Mucosa of rectum (tissue), 2 donors: ENCODE measurements at regions not wholly inside any gene's neighbourhood (a gene's known extent, or its start where the extent isn't known, plus 50 kb on each side); places are given as distances from the start of the nearest gene placed in this dataset.
A peak's percentile ranks its signal among the peaks of the same experiment; 100 is the strongest.

Source experiments
- H3K27ac ChIP-seq, 2 donors: one replicate each; pipeline ENCODE4 v1.7.0; 2013; ENCODE audit warnings: inconsistent platforms in 2 of 2, low read depth in 2 of 2, low read length in 2 of 2
- H3K27me3 ChIP-seq, 2 donors: one replicate each; pipeline ENCODE4 v1.7.0; 2013; ENCODE audit warnings: low read length in 2 of 2; ENCODE audit not compliant: control insufficient read depth in 2 of 2, insufficient read depth in 2 of 2
- H3K36me3 ChIP-seq, 2 donors: one replicate each; pipeline ENCODE4 v1.7.0; 2013; ENCODE audit warnings: low read length in 2 of 2; ENCODE audit not compliant: control insufficient read depth in 2 of 2, insufficient read depth in 2 of 2
- H3K4me1 ChIP-seq, 2 donors: one replicate each; pipeline ENCODE4 v1.7.0; 2013; ENCODE audit warnings: low read length in 2 of 2, mild to moderate bottlenecking in 1 of 2; ENCODE audit not compliant: control insufficient read depth in 2 of 2, insufficient read depth in 2 of 2
- H3K4me3 ChIP-seq, 2 donors: one replicate each; pipeline ENCODE4 v1.7.0; 2013; ENCODE audit warnings: low read length in 2 of 2
- H3K9ac ChIP-seq, 2 donors: one replicate each; pipeline ENCODE4 v1.7.0; 2013; ENCODE audit warnings: low read length in 2 of 2, low read depth in 1 of 2, mild to moderate bottlenecking in 1 of 2
- H3K9me3 ChIP-seq, 2 donors: one replicate each; pipeline ENCODE4 v1.7.0; 2013; ENCODE audit warnings: low read length in 2 of 2; ENCODE audit not compliant: control insufficient read depth in 2 of 2
- donor health status: healthy.
- donor health status: Normal muscosa, but diverticular disease.

DNA sequence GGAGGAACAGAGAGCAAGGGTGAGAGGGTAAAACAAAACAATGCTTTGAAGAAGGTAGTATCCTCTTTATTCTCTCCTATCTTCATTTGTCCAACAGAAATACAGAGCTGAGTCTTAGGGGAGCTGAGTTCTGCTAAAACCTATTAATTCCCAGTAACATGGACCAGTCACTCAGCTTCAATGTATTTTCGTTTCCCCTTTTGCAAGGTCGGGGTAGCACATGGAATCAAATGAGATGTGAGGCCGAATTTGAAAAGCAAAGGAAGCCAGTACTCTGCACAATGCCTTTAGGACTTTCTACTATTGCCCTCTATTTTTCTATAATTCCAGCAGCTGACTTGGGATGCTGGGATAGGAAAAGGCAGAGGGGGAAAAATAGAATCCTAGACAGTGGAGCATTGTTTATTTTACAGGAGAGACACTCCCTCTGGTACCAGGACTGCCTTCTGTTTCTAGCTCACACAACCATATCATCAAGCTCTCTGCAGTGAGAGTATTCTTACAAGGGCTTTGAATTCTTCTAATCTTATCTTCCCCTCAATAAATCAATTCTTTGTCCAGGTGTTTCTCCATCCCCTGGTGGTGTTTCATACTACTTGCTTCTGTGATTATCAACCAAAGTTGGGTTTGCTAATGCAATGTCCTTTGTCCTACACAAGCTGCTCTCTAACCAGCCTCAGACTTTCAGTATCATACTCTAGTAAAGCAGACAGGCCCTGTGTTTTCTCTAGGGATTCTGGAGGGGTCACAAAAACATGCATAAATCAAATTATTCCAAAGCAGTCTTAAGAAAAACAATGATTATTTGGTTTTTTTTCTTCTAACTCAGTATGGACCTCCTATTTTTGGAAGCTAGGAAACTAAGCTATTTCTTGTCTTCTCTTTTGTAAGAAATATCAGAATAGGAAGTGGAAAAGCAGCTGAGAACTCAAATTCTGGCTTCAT is 341.5 kb downstream of the OSTF1 start:
- Histone ChIP-seq H3K9ac (no peak overlapping the region), H3K36me3 (no peaks in the 10 kb centered on the region), H3K4me1 (no peaks in the 10 kb centered on the region), H3K9me3 (no peaks in the 10 kb centered on the region), H3K27me3 (no peaks in the 10 kb centered on the region), H3K27ac (no peak overlapping the region), H3K4me3 (no peak overlapping the region)

DNA sequence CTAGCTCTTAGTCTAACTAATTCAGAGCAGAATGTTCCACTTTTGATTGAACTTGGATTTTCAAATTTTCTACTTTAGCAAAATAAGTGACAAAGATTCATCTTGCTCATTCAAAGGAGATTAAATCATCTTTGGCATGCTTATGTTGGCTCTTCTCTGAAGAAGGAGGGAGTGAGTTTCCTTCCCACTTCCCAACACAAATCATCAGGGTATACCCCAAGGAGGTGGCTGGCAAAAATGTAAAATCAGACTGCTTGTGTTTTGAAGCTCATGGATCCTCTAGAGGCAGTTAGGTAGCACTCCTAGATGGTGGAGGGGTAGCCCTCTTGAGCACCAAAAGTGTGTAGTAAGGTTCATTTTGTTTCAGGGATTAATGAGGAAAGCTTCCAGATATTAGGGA is 343.1 kb downstream of the OSTF1 start:
- Histone ChIP-seq H3K9me3 (no peaks in the 10 kb centered on the region), H3K4me1 (no peaks in the 10 kb centered on the region), H3K36me3 (no peaks in the 10 kb centered on the region), H3K9ac (no peak overlapping the region), H3K27me3 (no peaks in the 10 kb centered on the region), H3K4me3 (no peak overlapping the region), H3K27ac (no peak overlapping the region)

DNA sequence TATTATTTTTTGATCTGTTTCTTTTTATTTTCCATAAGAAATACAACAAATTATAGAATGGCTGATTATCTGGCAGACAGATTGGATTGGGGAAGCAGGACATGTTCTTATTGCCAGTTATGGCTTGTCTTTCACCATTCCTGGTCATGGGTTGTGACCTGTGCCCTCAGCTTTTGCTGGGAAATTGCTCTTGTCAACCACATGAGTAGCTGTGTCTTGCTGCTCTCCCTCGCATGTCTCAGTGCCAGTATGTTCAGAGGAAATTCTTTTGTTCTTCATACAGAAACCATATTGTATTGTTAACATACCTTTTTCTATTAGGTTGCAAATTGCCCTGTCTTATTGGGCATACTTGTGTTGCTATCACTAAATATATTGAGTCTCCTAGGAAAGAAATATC is 344.1 kb downstream of the OSTF1 start:
- H3K4me1 ChIP-seq: no peaks in the 10 kb centered on the region
- no peak overlapping the region for H3K27ac ChIP-seq
- no peaks in the 10 kb centered on the region for H3K36me3 ChIP-seq
- no peaks in the 10 kb centered on the region for H3K9me3 ChIP-seq
- no peak overlapping the region for H3K4me3 ChIP-seq
- no peaks in the 10 kb centered on the region for H3K27me3 ChIP-seq
- H3K9ac ChIP-seq: no peak overlapping the region

DNA sequence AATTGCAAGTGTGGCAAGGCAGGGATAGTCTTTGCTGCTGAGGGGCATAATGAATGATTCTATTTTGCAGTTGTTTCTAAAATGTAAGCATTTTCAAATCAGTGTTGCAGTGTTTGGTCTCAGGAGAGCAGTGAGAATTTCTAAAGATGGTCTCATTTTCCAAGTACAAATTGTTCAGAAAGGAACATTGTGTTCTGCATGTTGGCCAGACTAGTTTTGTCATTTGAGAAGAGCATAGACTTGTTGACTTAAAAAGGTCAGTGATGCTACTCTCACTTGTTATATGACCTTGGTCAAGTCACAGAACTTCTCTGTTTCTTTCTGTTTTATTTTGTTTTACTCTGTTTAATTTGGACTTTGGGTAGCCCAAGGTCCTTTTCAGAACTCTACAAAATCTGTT is 344.6 kb downstream of the OSTF1 start:
- Histone ChIP-seq H3K27ac (no peak overlapping the region), H3K9ac (no peak overlapping the region), H3K9me3 (no peaks in the 10 kb centered on the region), H3K4me1 (no peaks in the 10 kb centered on the region), H3K36me3 (no peaks in the 10 kb centered on the region), H3K4me3 (no peak overlapping the region), H3K27me3 (no peaks in the 10 kb centered on the region)

DNA sequence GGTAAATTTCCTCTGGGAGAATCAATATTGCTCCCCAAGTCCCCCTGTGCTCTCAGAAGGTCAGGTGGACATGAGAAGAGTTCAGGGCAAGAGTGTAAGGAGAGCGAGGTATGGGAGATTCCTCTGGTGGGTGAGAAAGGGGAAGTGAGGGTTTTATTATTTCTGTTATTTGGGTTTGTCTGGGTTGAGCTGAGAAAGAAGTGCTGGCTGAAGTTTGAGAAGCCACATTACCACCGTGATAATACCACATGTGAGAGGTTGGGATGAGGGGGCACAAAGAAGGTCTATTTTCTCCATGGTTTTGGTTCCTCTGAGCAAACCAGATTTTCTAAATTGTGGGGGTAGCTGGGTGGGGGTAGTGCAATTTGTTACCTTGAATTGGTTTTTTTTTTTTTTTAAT is 350.4 kb downstream of the OSTF1 start:
- Histone ChIP-seq H3K4me1 (no peaks in the 10 kb centered on the region), H3K27ac (no peak overlapping the region), H3K27me3 (no peaks in the 10 kb centered on the region), H3K4me3 (no peak overlapping the region), H3K36me3 (no peaks in the 10 kb centered on the region), H3K9me3 (no peaks in the 10 kb centered on the region), H3K9ac (no peak overlapping the region)

DNA sequence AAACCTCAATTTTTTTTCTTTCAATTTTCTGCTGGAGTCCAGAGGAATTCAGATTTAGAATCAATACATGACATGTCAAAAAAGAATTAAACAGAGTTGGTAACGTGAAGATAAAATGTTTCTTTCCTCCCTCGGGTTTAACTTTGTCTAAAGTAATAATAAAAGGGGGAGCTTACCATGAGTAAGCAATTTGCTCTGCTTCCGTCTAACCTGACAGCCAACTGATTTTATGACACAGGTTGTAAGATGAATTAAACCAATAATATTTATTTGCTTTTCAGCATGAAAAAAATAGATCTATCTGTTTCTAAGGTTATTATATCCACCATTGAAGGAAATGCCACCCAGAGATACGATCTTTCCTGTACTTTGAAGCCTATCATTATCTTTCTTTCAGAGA is 352.6 kb downstream of the OSTF1 start:
- H3K36me3 ChIP-seq: no peaks in the 10 kb centered on the region
- H3K27ac ChIP-seq: no peak overlapping the region
- H3K27me3 ChIP-seq: no peaks in the 10 kb centered on the region
- H3K9ac ChIP-seq: no peak overlapping the region
- H3K4me3 ChIP-seq: no peak overlapping the region
- no peaks in the 10 kb centered on the region for H3K9me3 ChIP-seq
- no peaks in the 10 kb centered on the region for H3K4me1 ChIP-seq

DNA sequence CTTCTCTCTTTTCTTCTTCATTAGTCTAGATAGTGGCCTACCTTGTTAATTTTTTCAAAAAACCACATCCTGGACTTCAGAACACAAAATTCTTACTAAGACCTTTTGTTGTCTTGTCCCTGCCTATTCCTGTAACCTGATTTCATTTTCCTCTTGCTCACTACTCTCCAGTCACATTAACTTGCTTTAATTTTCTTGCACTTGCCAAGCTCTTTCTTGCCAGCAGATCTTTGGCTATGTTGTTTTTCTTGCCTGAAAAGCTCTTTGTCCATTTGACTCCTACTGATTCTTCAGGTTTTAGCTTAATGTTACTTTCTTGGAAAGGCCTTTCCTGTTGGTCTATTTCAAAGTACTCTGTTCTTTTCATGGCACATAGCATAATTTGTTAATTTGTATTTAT is 356.8 kb downstream of the OSTF1 start:
- no peaks in the 10 kb centered on the region for H3K27me3 ChIP-seq
- no peak overlapping the region for H3K27ac ChIP-seq
- H3K9me3 ChIP-seq: no peaks in the 10 kb centered on the region
- no peaks in the 10 kb centered on the region for H3K36me3 ChIP-seq
- peaks cover 2 to 9% of the 10 kb centered on the region in 2 donors for H3K4me1 ChIP-seq
- H3K4me3 ChIP-seq: no peak overlapping the region
- H3K9ac ChIP-seq: no peak overlapping the region

DNA sequence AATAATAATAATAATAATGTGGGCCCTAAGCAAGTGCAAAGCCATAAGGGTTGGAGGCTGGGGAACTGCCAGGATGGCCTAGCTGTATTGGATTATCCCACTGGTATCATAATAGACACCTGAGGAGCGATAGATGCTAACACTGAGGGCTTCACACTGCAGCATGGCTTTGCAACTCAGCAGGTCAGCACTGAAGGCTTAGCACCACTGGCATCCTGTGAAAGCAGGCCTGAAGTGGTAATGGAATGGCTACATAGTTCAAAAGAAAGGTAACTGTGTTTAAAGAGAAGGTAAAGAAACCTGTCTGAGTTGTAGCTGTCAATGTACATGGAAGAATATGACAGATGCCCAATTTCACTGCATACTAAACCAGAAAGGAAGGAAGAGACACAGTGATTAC is 359.0 kb downstream of the OSTF1 start:
- Histone ChIP-seq H3K27me3 (no peaks in the 10 kb centered on the region), H3K9me3 (no peaks in the 10 kb centered on the region), H3K27ac (no peak overlapping the region), H3K4me3 (no peak overlapping the region), H3K9ac (no peak overlapping the region), H3K4me1 (peaks cover 2 to 9% of the 10 kb centered on the region in 2 donors), H3K36me3 (no peaks in the 10 kb centered on the region)

DNA sequence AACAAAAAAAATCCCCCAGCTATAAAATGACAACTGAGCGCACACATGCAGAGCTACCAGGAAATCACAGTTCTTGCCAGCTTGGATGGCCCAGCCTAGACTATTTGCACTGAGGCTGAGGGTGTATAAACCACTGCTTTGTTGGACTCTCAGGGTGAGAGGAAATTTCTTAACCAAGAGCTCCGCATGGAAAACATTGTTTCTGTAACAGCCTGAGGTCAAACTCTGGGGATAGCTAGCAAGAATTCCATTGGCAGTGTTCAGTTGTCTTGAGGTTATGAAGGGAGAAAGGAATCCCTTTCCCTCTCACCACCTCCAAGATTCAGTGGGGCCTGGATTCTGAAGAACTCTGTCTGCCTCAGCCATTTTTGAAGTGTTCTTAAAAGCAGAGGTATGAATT is 360.0 kb downstream of the OSTF1 start:
- Histone ChIP-seq H3K4me3 (no peak overlapping the region), H3K27ac (peak overlapping the region in 1 of 2 donors; percentile 32), H3K4me1 (peaks cover 2 to 9% of the 10 kb centered on the region in 2 donors), H3K36me3 (no peaks in the 10 kb centered on the region), H3K9ac (no peak overlapping the region), H3K27me3 (no peaks in the 10 kb centered on the region), H3K9me3 (no peaks in the 10 kb centered on the region)

DNA sequence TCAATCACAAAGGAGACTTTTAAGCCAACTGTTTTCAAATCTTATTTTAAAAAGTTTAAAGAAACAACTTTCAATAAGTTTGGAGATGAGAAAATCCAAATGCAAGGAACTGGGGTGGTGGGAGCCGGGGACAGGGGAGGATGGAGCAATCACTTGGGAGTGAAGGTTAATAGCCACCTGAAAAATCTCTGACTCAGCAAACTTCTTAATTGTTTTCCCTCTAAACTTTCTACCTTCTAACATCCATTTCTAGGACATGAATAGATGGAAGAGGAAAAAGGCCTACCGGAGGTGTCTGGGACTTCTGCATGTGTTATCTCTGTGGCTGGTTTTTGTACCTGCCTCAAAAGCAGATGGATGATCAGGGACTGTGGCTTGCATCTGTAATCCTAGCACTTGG is 360.6 kb downstream of the OSTF1 start:
- Histone ChIP-seq H3K4me1 (peaks cover 2 to 9% of the 10 kb centered on the region in 2 donors), H3K9ac (no peak overlapping the region), H3K4me3 (no peak overlapping the region), H3K36me3 (no peaks in the 10 kb centered on the region), H3K9me3 (no peaks in the 10 kb centered on the region), H3K27me3 (no peaks in the 10 kb centered on the region), H3K27ac (no peak overlapping the region)
